ES-I3 (cell line): ENCODE measurements at regions not wholly inside any gene's neighbourhood (a gene's known extent, or its start where the extent isn't known, plus 50 kb on each side); places are given as distances from the start of the nearest gene placed in this dataset.

Experiments used
- H3K36me3 ChIP-seq: 2 replicates; pipeline ENCODE4 v1.6.1; 2013; ENCODE audit warnings: mild to moderate bottlenecking, low read length, control low read depth, moderate library complexity; ENCODE audit not compliant: insufficient read depth
- H3K4me1 ChIP-seq: 2 replicates; pipeline ENCODE4 v1.6.1; 2013; ENCODE audit warnings: mild to moderate bottlenecking, control low read depth, low read length; ENCODE audit not compliant: insufficient read depth
- H3K9ac ChIP-seq: 2 replicates; pipeline ENCODE4 v1.6.1; 2013; ENCODE audit warnings: low read depth, mild to moderate bottlenecking, low read length, moderate library complexity
- H3K9me3 ChIP-seq: 2 replicates; pipeline ENCODE4 v1.6.1; 2013; ENCODE audit warnings: mild to moderate bottlenecking, low read length, moderate library complexity; ENCODE audit not compliant: control insufficient read depth, insufficient read depth

- Histone ChIP-seq H3K36me3 (no peaks in the 10 kb centered on the region), H3K4me1 (no peaks in the 10 kb centered on the region), H3K9ac (no peak overlapping the region), H3K9me3 (no peaks in the 10 kb centered on the region)
Measured at GRCh38 chr11:70846781-70847655, 405.4 kb downstream of the SHANK2 start.

- Histone ChIP-seq H3K36me3 (no peaks in the 10 kb centered on the region), H3K9me3 (no peaks in the 10 kb centered on the region), H3K4me1 (no peaks in the 10 kb centered on the region; the same call in 1 of the 2 replicates), H3K9ac (no peak overlapping the region)
Measured at GRCh38 chr11:70848243-70848750, 404.1 kb downstream of the SHANK2 start.

GRCh38 chr11:70849031-70849430 is 403.3 kb downstream of the SHANK2 start:
- Histone ChIP-seq H3K36me3 (no peaks in the 10 kb centered on the region), H3K9ac (no peak overlapping the region), H3K9me3 (no peaks in the 10 kb centered on the region), H3K4me1 (no peaks in the 10 kb centered on the region; the same call in 1 of the 2 replicates)

GRCh38 chr11:70851308-70851707 is 401.1 kb downstream of the SHANK2 start:
- H3K4me1 ChIP-seq, result no peaks in the 10 kb centered on the region; the same call in 1 of the 2 replicates
- H3K9me3 ChIP-seq, result no peaks in the 10 kb centered on the region
- H3K9ac ChIP-seq, result no peak overlapping the region
- H3K36me3 ChIP-seq, result no peaks in the 10 kb centered on the region

- H3K9ac ChIP-seq, result no peak overlapping the region
- no peaks in the 10 kb centered on the region; the same call in 1 of the 2 replicates for H3K4me1 ChIP-seq
- no peaks in the 10 kb centered on the region for H3K9me3 ChIP-seq
- H3K36me3 ChIP-seq, result no peaks in the 10 kb centered on the region
Measured at GRCh38 chr11:70851907-70852306, 400.5 kb downstream of the SHANK2 start.

GRCh38 chr11:70853068-70853769 is 399.2 kb downstream of the SHANK2 start:
- Histone ChIP-seq H3K9ac (no peak overlapping the region), H3K4me1 (no peaks in the 10 kb centered on the region; the same call in 1 of the 2 replicates), H3K36me3 (no peaks in the 10 kb centered on the region), H3K9me3 (no peaks in the 10 kb centered on the region)

- Histone ChIP-seq H3K9me3 (no peaks in the 10 kb centered on the region), H3K9ac (no peak overlapping the region), H3K4me1 (no peaks in the 10 kb centered on the region; the same call in 1 of the 2 replicates), H3K36me3 (no peaks in the 10 kb centered on the region)
Measured at GRCh38 chr11:70853770-70854108, 398.6 kb downstream of the SHANK2 start.

- Histone ChIP-seq H3K36me3 (no peaks in the 10 kb centered on the region), H3K9ac (no peak overlapping the region), H3K9me3 (no peaks in the 10 kb centered on the region), H3K4me1 (no peaks in the 10 kb centered on the region; the same call in 1 of the 2 replicates)
Measured at GRCh38 chr11:70854201-70854600, 398.2 kb downstream of the SHANK2 start.

- Histone ChIP-seq H3K4me1 (no peaks in the 10 kb centered on the region; the same call in 1 of the 2 replicates), H3K9ac (no peak overlapping the region), H3K9me3 (no peaks in the 10 kb centered on the region), H3K36me3 (no peaks in the 10 kb centered on the region)
Measured at GRCh38 chr11:70854901-70855556, 397.3 kb downstream of the SHANK2 start.

- Histone ChIP-seq H3K9ac (no peak overlapping the region), H3K36me3 (no peaks in the 10 kb centered on the region), H3K4me1 (no peaks in the 10 kb centered on the region; the same call in 1 of the 2 replicates), H3K9me3 (no peaks in the 10 kb centered on the region)
Measured at GRCh38 chr11:70857894-70858293, 394.5 kb downstream of the SHANK2 start.

- Histone ChIP-seq H3K9ac (no peak overlapping the region), H3K36me3 (no peaks in the 10 kb centered on the region), H3K4me1 (no peaks in the 10 kb centered on the region), H3K9me3 (no peaks in the 10 kb centered on the region)
Measured at GRCh38 chr11:70859180-70859579, 393.2 kb downstream of the SHANK2 start.

GRCh38 chr11:70860888-70861287 is 391.5 kb downstream of the SHANK2 start:
- no peaks in the 10 kb centered on the region for H3K4me1 ChIP-seq
- no peaks in the 10 kb centered on the region for H3K36me3 ChIP-seq
- H3K9ac ChIP-seq, result no peak overlapping the region
- no peaks in the 10 kb centered on the region for H3K9me3 ChIP-seq

- Histone ChIP-seq H3K36me3 (no peaks in the 10 kb centered on the region), H3K4me1 (no peaks in the 10 kb centered on the region), H3K9ac (no peak overlapping the region), H3K9me3 (no peaks in the 10 kb centered on the region)
Measured at GRCh38 chr11:70861559-70861958, 390.8 kb downstream of the SHANK2 start.

GRCh38 chr11:70862093-70862492 is 390.3 kb downstream of the SHANK2 start:
- Histone ChIP-seq H3K9me3 (no peaks in the 10 kb centered on the region), H3K4me1 (no peaks in the 10 kb centered on the region), H3K9ac (no peak overlapping the region), H3K36me3 (no peaks in the 10 kb centered on the region)
